Thyroid gland (tissue), 4 donors: ENCODE measurements at regions not wholly inside any gene's neighbourhood (a gene's known extent, or its start where the extent isn't known, plus 50 kb on each side); places are given as distances from the start of the nearest gene placed in this dataset.
"Not testable (repeated sequence)": the region's sequence is repeated elsewhere in the genome, so short reads cannot be mapped to it uniquely, and the experiment has no call there.

ENCODE experiments used
- CTCF ChIP-seq, 6 experiments: fragments of 200-600 bp in 3 of 6; fragments of 450-650 bp in 3 of 6; sonication (generic) in 3 of 6; IDR thresholded peaks; one replicate each; pipeline ENCODE4 v1.5.1; 2016 to 2019; ENCODE audit warnings: antibody characterized with exemption in 6 of 6, mild to moderate bottlenecking in 2 of 6, inconsistent platforms in 1 of 6, moderate library complexity in 1 of 6
- POLR2A ChIP-seq, 2 donors: fragments of 450-650 bp; IDR thresholded peaks; one replicate each; pipeline ENCODE4 v1.6.1; 2017; ENCODE audit warnings: antibody characterized with exemption in 2 of 2, mild to moderate bottlenecking in 2 of 2, moderate library complexity in 1 of 2

GRCh38 chr2:87653373-87653772 is 94.5 kb upstream of the PLGLB2 start:
- not testable (repeated sequence) for TF ChIP-seq CTCF, POLR2A (IDR thresholded peaks at IDR 0.05)
